MG63 (cell line): ENCODE measurements at regions not wholly inside any gene's neighbourhood (a gene's known extent, or its start where the extent isn't known, plus 50 kb on each side); places are given as distances from the start of the nearest gene placed in this dataset.
"Not testable (repeated sequence)": the region's sequence is repeated elsewhere in the genome, so short reads cannot be mapped to it uniquely, and the experiment has no call there.

ENCODE experiments used
- DNase-seq: peaks from one replicate; pipeline ENCODE4 v3.0.0-alpha.2; 2020
- H3K27me3 ChIP-seq: fragments of 250-450 bp; sonication (Bioruptor Pico); 2 replicates; pipeline ENCODE4 v1.5.1; 2020; ENCODE audit warnings: mild to moderate bottlenecking, moderate library complexity
- H3K36me3 ChIP-seq: fragments of 250-450 bp; sonication (Bioruptor Pico); 2 replicates; pipeline ENCODE4 v1.5.1; 2020; ENCODE audit warnings: mild to moderate bottlenecking, moderate library complexity
- H3K4me3 ChIP-seq: fragments of 250-450 bp; sonication (Bioruptor Pico); 2 replicates; pipeline ENCODE4 v1.5.1; 2020; ENCODE audit warnings: mild to moderate bottlenecking, moderate library complexity
- H3K9me3 ChIP-seq: fragments of 250-450 bp; sonication (Bioruptor Pico); 2 replicates; pipeline ENCODE4 v1.5.1; 2020; ENCODE audit warnings: mild to moderate bottlenecking, moderate library complexity

- H3K9me3 ChIP-seq, result no peaks in the 10 kb centered on the region
- H3K36me3 ChIP-seq, result peaks cover 4% of the 10 kb centered on the region
- no peaks in the 10 kb centered on the region for H3K27me3 ChIP-seq
- H3K4me3 ChIP-seq, result no peak overlapping the region
- DNase-seq, result no peak
Measured at GRCh38 chr17:64778240-64779097, 116.4 kb upstream of the SMURF2 start.

GRCh38 chr17:64777415-64778239, 115.5 kb upstream of the SMURF2 start:
- peaks cover 4% of the 10 kb centered on the region; the same call in 1 of the 2 replicates for H3K36me3 ChIP-seq
- DNase-seq, result no peak
- H3K27me3 ChIP-seq, result no peaks in the 10 kb centered on the region
- no peak overlapping the region for H3K4me3 ChIP-seq
- H3K9me3 ChIP-seq, result no peaks in the 10 kb centered on the region

- not testable (repeated sequence) for H3K9me3 ChIP-seq, H3K27me3 ChIP-seq, H3K36me3 ChIP-seq, H3K4me3 ChIP-seq
- peak; percentile 87 for DNase-seq
Measured at GRCh38 chr17:64776720-64777414, 114.8 kb upstream of the SMURF2 start.

- Histone ChIP-seq H3K27me3 (no peaks in the 10 kb centered on the region), H3K36me3 (peaks cover 4% of the 10 kb centered on the region; the same call in 1 of the 2 replicates), H3K4me3 (no peak overlapping the region), H3K9me3 (no peaks in the 10 kb centered on the region)
- no peak for DNase-seq
Measured at GRCh38 chr17:64775701-64776570, 113.8 kb upstream of the SMURF2 start.

GRCh38 chr17:64774888-64775540, 112.9 kb upstream of the SMURF2 start:
- Histone ChIP-seq H3K27me3 (no peaks in the 10 kb centered on the region), H3K4me3 (no peak overlapping the region), H3K9me3 (no peaks in the 10 kb centered on the region), H3K36me3 (peaks cover 4% of the 10 kb centered on the region; the same call in 1 of the 2 replicates)
- DNase-seq, result no peak

- Histone ChIP-seq H3K27me3 (no peaks in the 10 kb centered on the region), H3K36me3 (peaks cover 4% of the 10 kb centered on the region; the same call in 1 of the 2 replicates), H3K9me3 (no peaks in the 10 kb centered on the region), H3K4me3 (no peak overlapping the region)
- DNase-seq, result peak; percentile 65
Measured at GRCh38 chr17:64773836-64774761, 112.0 kb upstream of the SMURF2 start.

GRCh38 chr17:64773386-64773835, 111.3 kb upstream of the SMURF2 start:
- DNase-seq, result no peak
- Histone ChIP-seq H3K9me3 (no peaks in the 10 kb centered on the region), H3K4me3 (no peak overlapping the region), H3K27me3 (no peaks in the 10 kb centered on the region), H3K36me3 (peaks cover 4% of the 10 kb centered on the region; the same call in 1 of the 2 replicates)

GRCh38 chr17:64772845-64773299, 110.8 kb upstream of the SMURF2 start:
- no peaks in the 10 kb centered on the region for H3K27me3 ChIP-seq
- no peaks in the 10 kb centered on the region for H3K9me3 ChIP-seq
- no peak for DNase-seq
- H3K36me3 ChIP-seq, result peaks cover 4% of the 10 kb centered on the region; the same call in 1 of the 2 replicates
- H3K4me3 ChIP-seq, result no peak overlapping the region

GRCh38 chr17:64771980-64772844, 110.1 kb upstream of the SMURF2 start:
- H3K4me3 ChIP-seq, result no peak overlapping the region
- H3K36me3 ChIP-seq, result peaks cover 2% of the 10 kb centered on the region; the same call in 1 of the 2 replicates
- DNase-seq, result no peak
- no peaks in the 10 kb centered on the region for H3K27me3 ChIP-seq
- H3K9me3 ChIP-seq, result no peaks in the 10 kb centered on the region

- no peaks in the 10 kb centered on the region for H3K27me3 ChIP-seq
- H3K9me3 ChIP-seq, result no peaks in the 10 kb centered on the region
- no peaks in the 10 kb centered on the region for H3K36me3 ChIP-seq
- no peak for DNase-seq
- H3K4me3 ChIP-seq, result no peak overlapping the region
Measured at GRCh38 chr17:64769712-64770111, 107.6 kb upstream of the SMURF2 start.

- Histone ChIP-seq H3K27me3 (no peaks in the 10 kb centered on the region), H3K36me3 (no peaks in the 10 kb centered on the region), H3K4me3 (no peak overlapping the region), H3K9me3 (no peaks in the 10 kb centered on the region)
- DNase-seq, result no peak
Measured at GRCh38 chr17:64767269-64767997, 105.3 kb upstream of the SMURF2 start.

- no peak overlapping the region for H3K4me3 ChIP-seq
- DNase-seq, result no peak
- no peaks in the 10 kb centered on the region for H3K36me3 ChIP-seq
- H3K27me3 ChIP-seq, result no peaks in the 10 kb centered on the region
- no peaks in the 10 kb centered on the region for H3K9me3 ChIP-seq
Measured at GRCh38 chr17:64765191-64765889, 103.2 kb upstream of the SMURF2 start.
